Occipital lobe (tissue), 1 donor: ENCODE measurements at regions not wholly inside any gene's neighbourhood (a gene's known extent, or its start where the extent isn't known, plus 50 kb on each side); places are given as distances from the start of the nearest gene placed in this dataset.

Experiments used
- DNase-seq: peaks from one replicate; lab custom pipeline; 2025; lab: John Stamatoyannopoulos, UW

GRCh38 chr9:108552459-108553040 lies 303.2 kb downstream of the ACTL7B start:
- no peak for DNase-seq

GRCh38 chr9:108551030-108551841 lies 304.6 kb downstream of the ACTL7B start:
- DNase-seq = no peak

GRCh38 chr9:108550106-108550505 lies 305.7 kb downstream of the ACTL7B start:
- no peak for DNase-seq

- no peak for DNase-seq
Measured at GRCh38 chr9:108549184-108549583, 306.6 kb downstream of the ACTL7B start.

- DNase-seq = no peak
Measured at GRCh38 chr9:108547411-108548135, 308.2 kb downstream of the ACTL7B start.

GRCh38 chr9:108546215-108546614 lies 309.6 kb downstream of the ACTL7B start:
- DNase-seq = no peak

- DNase-seq = no peak
Measured at GRCh38 chr9:108545436-108545835, 310.4 kb downstream of the ACTL7B start.

- no peak for DNase-seq
Measured at GRCh38 chr9:108544866-108545265, 310.9 kb downstream of the ACTL7B start.

GRCh38 chr9:108543251-108543778 lies 312.5 kb downstream of the ACTL7B start:
- no peak for DNase-seq

GRCh38 chr9:108537756-108538155 lies 318.0 kb downstream of the ACTL7B start:
- no peak for DNase-seq

- DNase-seq = no peak
Measured at GRCh38 chr9:108536836-108537601, 318.8 kb downstream of the ACTL7B start.

GRCh38 chr9:108535526-108535925 lies 320.3 kb downstream of the ACTL7B start:
- no peak for DNase-seq

GRCh38 chr9:108534741-108535140 lies 321.0 kb downstream of the ACTL7B start:
- no peak for DNase-seq

- DNase-seq = no peak
Measured at GRCh38 chr9:108530141-108530540, 325.6 kb downstream of the ACTL7B start.

- no peak for DNase-seq
Measured at GRCh38 chr9:108528231-108528630, 327.6 kb downstream of the ACTL7B start.

- DNase-seq = no peak
Measured at GRCh38 chr9:108526518-108526917, 329.3 kb downstream of the ACTL7B start.

GRCh38 chr9:108525186-108525585 lies 330.6 kb downstream of the ACTL7B start:
- no peak for DNase-seq

GRCh38 chr9:108521063-108521590 lies 334.7 kb downstream of the ACTL7B start:
- DNase-seq = no peak

- no peak for DNase-seq
Measured at GRCh38 chr9:108519437-108519836, 336.3 kb downstream of the ACTL7B start.

- DNase-seq = no peak
Measured at GRCh38 chr9:108517651-108518365, 338.0 kb downstream of the ACTL7B start.

- DNase-seq = no peak
Measured at GRCh38 chr9:108516391-108516790, 339.4 kb downstream of the ACTL7B start.
